ENCODE measurements at regions not wholly inside any gene's neighbourhood (a gene's known extent, or its start where the extent isn't known, plus 50 kb on each side); places are given as distances from the start of the nearest gene placed in this dataset.

GRCh38 chr18:30915336-30915988 is 127.1 kb downstream of the DSC3 start:
- H3K27me3 ChIP-seq, result no peaks in the 10 kb centered on the region
- H3K27ac ChIP-seq, result no peak overlapping the region
- ATAC-seq, result no peak
- no peaks in the 10 kb centered on the region for H3K36me3 ChIP-seq
- no peak for TF ChIP-seq POLR2A (IDR thresholded peaks at IDR 0.05)
- TF ChIP-seq CTCF (IDR thresholded peaks at IDR 0.05), result no peak
- DNase-seq, result no peak
- no peaks in the 10 kb centered on the region for H3K9me3 ChIP-seq
- intact Hi-C loops (cut with DNase I), result no loop called here
- no peak overlapping the region for H3K4me3 ChIP-seq
- 61 to 84% (median 76%) methylated on average over 4 of the region's 4 CpGs for WGBS, 4 donors
- no peaks in the 10 kb centered on the region for H3K4me1 ChIP-seq

GRCh38 chr18:30908381-30908780 is 134.2 kb downstream of the DSC3 start:
- ATAC-seq, result no peak
- intact Hi-C loops (cut with DNase I), result no loop called here
- WGBS, 4 donors, result 72 to 78% (median 74%) methylated on average over 1 of the region's 1 CpG
- DNase-seq, result no peak
- no peak overlapping the region for H3K27ac ChIP-seq
- no peak overlapping the region for H3K4me3 ChIP-seq
- H3K9me3 ChIP-seq, result no peaks in the 10 kb centered on the region
- H3K27me3 ChIP-seq, result no peaks in the 10 kb centered on the region
- no peaks in the 10 kb centered on the region for H3K36me3 ChIP-seq
- H3K4me1 ChIP-seq, result no peaks in the 10 kb centered on the region
- TF ChIP-seq POLR2A (IDR thresholded peaks at IDR 0.05) (no peak), CTCF (IDR thresholded peaks at IDR 0.05) (no peak)

- Histone ChIP-seq H3K27ac (no peak overlapping the region), H3K36me3 (no peaks in the 10 kb centered on the region), H3K4me1 (no peaks in the 10 kb centered on the region), H3K4me3 (no peak overlapping the region), H3K9me3 (no peaks in the 10 kb centered on the region), H3K27me3 (no peaks in the 10 kb centered on the region)
- DNase-seq (no peak), ATAC-seq (no peak)
- intact Hi-C loops (cut with DNase I), result no loop called here
- no peak for TF ChIP-seq POLR2A (IDR thresholded peaks at IDR 0.05)
- no peak for TF ChIP-seq CTCF (IDR thresholded peaks at IDR 0.05)
Observed at GRCh38 chr18:30903566-30903965, 139.0 kb downstream of the DSC3 start.

- Histone ChIP-seq H3K36me3 (no peaks in the 10 kb centered on the region), H3K9me3 (no peaks in the 10 kb centered on the region), H3K4me3 (no peak overlapping the region), H3K27ac (no peak overlapping the region), H3K4me1 (no peaks in the 10 kb centered on the region), H3K27me3 (no peaks in the 10 kb centered on the region)
- DNase-seq (no peak), ATAC-seq (no peak)
- no peak for TF ChIP-seq POLR2A (IDR thresholded peaks at IDR 0.05)
- TF ChIP-seq CTCF (IDR thresholded peaks at IDR 0.05), result peak in 10 of 12 donors; percentile 12 to 49 (median 36)
- intact Hi-C loops (cut with DNase I), result loop anchor here in 2 of 10 donors (10.0 kb wide), 3 partner anchors 435 to 1015 kb away; no protein-coding TSS in a partner anchor
- 39 to 43% (median 42%) methylated on average over 5 of the region's 5 CpGs for WGBS, 4 donors
Observed at GRCh38 chr18:30889519-30890301, 152.8 kb downstream of the DSC3 start.

Measured in heart left ventricle (tissue), 16 donors.